ENCODE measurements at regions not wholly inside any gene's neighbourhood (a gene's known extent, or its start where the extent isn't known, plus 50 kb on each side); places are given as distances from the start of the nearest gene placed in this dataset.

- POLR2A ChIA-PET = no interaction called here
- TF ChIP-seq CTCF (IDR thresholded peaks at IDR 0.05; ENCODE audit: control extremely low read depth, extremely low read depth, low read depth, missing control alignments) = no peak
- CTCF ChIA-PET = interaction anchor here (1.1 kb wide), 1 partner anchor 20 kb away, joined by 3 read pairs; no protein-coding TSS in a partner anchor
- DNase-seq (ENCODE audit: extremely low spot score) = no peak
Measured at GRCh38 chr2:8452979-8453903, 228.6 kb upstream of the ID2 start.

GRCh38 chr2:8453904-8454302 is 228.0 kb upstream of the ID2 start:
- ChIA-PET POLR2A (no interaction called here), CTCF (interaction anchor here (1.1 kb wide), 1 partner anchor 20 kb away, joined by 3 read pairs; no protein-coding TSS in a partner anchor)
- DNase-seq (ENCODE audit: extremely low spot score) = no peak
- TF ChIP-seq CTCF (IDR thresholded peaks at IDR 0.05; ENCODE audit: control extremely low read depth, extremely low read depth, low read depth, missing control alignments) = no peak

DNA sequence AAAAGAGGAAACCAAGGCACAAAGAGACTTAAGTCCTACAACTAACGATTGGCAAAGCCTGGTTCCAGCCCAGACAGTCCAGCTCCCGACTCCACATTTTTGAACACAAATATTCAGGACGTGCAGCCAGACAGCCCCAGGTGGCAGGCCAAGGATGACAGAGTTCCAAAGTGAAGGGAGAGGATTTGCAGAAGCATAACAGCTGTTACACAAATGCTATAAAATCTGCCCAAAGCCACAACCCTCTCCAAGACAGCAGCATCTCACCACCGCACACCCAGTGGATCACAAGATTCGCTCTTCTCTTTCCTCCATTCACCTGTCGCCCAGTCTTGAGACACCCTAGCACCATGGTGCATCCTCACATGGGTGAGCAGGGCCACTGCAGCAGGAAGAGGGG is 227.1 kb upstream of the ID2 start:
- no peak for DNase-seq (ENCODE audit: extremely low spot score)
- CTCF ChIA-PET = interaction anchor here (1.1 kb wide), 1 partner anchor 21 kb away, joined by 3 read pairs; no protein-coding TSS in a partner anchor
- POLR2A ChIA-PET = no interaction called here
- no peak for TF ChIP-seq CTCF (IDR thresholded peaks at IDR 0.05; ENCODE audit: control extremely low read depth, extremely low read depth, low read depth, missing control alignments)

GRCh38 chr2:8455236-8456150 is 226.4 kb upstream of the ID2 start:
- ChIA-PET POLR2A (no interaction called here), CTCF (no interaction called here)
- no peak for TF ChIP-seq CTCF (IDR thresholded peaks at IDR 0.05; ENCODE audit: control extremely low read depth, extremely low read depth, low read depth, missing control alignments)
- DNase-seq (ENCODE audit: extremely low spot score) = no peak

GRCh38 chr2:8456151-8457091 is 225.4 kb upstream of the ID2 start:
- TF ChIP-seq CTCF (IDR thresholded peaks at IDR 0.05; ENCODE audit: control extremely low read depth, extremely low read depth, low read depth, missing control alignments) = no peak
- peak; percentile 55 for DNase-seq (ENCODE audit: extremely low spot score)
- ChIA-PET CTCF (no interaction called here), POLR2A (no interaction called here)
